Suprapubic skin (tissue), 4 donors: ENCODE measurements at regions not wholly inside any gene's neighbourhood (a gene's known extent, or its start where the extent isn't known, plus 50 kb on each side); places are given as distances from the start of the nearest gene placed in this dataset.

Experiments used
- CTCF ChIP-seq, 2 donors: fragments of 200-600 bp in 1 of 2; fragments of 450-650 bp in 1 of 2; sonication (generic) in 1 of 2; IDR thresholded peaks; one replicate each; pipeline ENCODE4 v1.5.1; 2016 to 2019; ENCODE audit warnings: antibody characterized with exemption in 2 of 2, mild to moderate bottlenecking in 1 of 2, moderate library complexity in 1 of 2
- EP300 ChIP-seq: sonication (generic); formaldehyde crosslinking; IDR thresholded peaks from one replicate; pipeline ENCODE4 v1.6.1; 2017; ENCODE audit warnings: antibody characterized with exemption
- POLR2A ChIP-seq, 2 donors: fragments of 450-650 bp; IDR thresholded peaks; one replicate each; pipeline ENCODE4 v1.6.1; 2017; ENCODE audit warnings: antibody characterized with exemption in 2 of 2, mild to moderate bottlenecking in 2 of 2, moderate library complexity in 2 of 2
- POLR2AphosphoS5 ChIP-seq, 3 donors: sonication (generic); formaldehyde crosslinking; IDR thresholded peaks; one replicate each; pipeline ENCODE4 v1.6.1; 2017; ENCODE audit warnings: antibody characterized with exemption in 3 of 3

- TF ChIP-seq EP300 (no peak), CTCF (IDR thresholded peaks at IDR 0.05) (no peak), POLR2A (IDR thresholded peaks at IDR 0.05) (no peak), POLR2AphosphoS5 (IDR thresholded peaks at IDR 0.05) (no peak)
Observed at GRCh38 chr1:87250336-87250735, 78.3 kb upstream of the LMO4 start.
